H1 (cell line): ENCODE measurements at regions not wholly inside any gene's neighbourhood (a gene's known extent, or its start where the extent isn't known, plus 50 kb on each side); places are given as distances from the start of the nearest gene placed in this dataset.

ENCODE experiments used
- BCL11A ChIP-seq, 2 experiments: IDR thresholded peaks; one replicate each; pipeline ENCODE4 v1.6.1; 2011; ENCODE audit warnings: low read depth in 2 of 2, low read length in 2 of 2, mild to moderate bottlenecking in 2 of 2
- NANOG ChIP-seq: IDR thresholded peaks from 2 replicates; pipeline ENCODE4 v1.6.1; 2011; ENCODE audit warnings: low read length, low read depth, mild to moderate bottlenecking, inconsistent platforms; ENCODE audit not compliant: insufficient read depth, poor library complexity, severe bottlenecking

GRCh38 chr6:11831653-11832052 lies 53.0 kb upstream of the ADTRP start (continued):
- TF ChIP-seq NANOG (no peak), BCL11A (IDR thresholded peaks at IDR 0.05; ENCODE audit: low read depth in 2 of 2, low read length in 2 of 2) (no peak)
- TF ChIP-seq, all 59 proteins: peak for 0
